H1 (cell line): ENCODE measurements at regions not wholly inside any gene's neighbourhood (a gene's known extent, or its start where the extent isn't known, plus 50 kb on each side); places are given as distances from the start of the nearest gene placed in this dataset.

Experiments used
- CBX5 ChIP-seq: fragments of 300-800, 300-1000 bp; sonication (generic); IDR thresholded peaks from 2 replicates; pipeline ENCODE4 v1.7.1; 2016; ENCODE audit warnings: antibody characterized with exemption, low read length, low read depth
- GTF2F1 ChIP-seq: IDR thresholded peaks from 2 replicates; pipeline ENCODE4 v1.6.1; 2012; ENCODE audit warnings: low read depth, low read length, improper control_type of control experiment, borderline replicate concordance
- POLR2A ChIP-seq, 2 experiments: IDR thresholded peaks; 1 replicate in 1 of 2; 2 replicates in 1 of 2; pipeline ENCODE4 v1.6.1; 2011; ENCODE audit warnings: low read depth in 2 of 2, low read length in 2 of 2, mild to moderate bottlenecking in 2 of 2; ENCODE audit errors: control extremely low read depth in 1 of 2

DNA sequence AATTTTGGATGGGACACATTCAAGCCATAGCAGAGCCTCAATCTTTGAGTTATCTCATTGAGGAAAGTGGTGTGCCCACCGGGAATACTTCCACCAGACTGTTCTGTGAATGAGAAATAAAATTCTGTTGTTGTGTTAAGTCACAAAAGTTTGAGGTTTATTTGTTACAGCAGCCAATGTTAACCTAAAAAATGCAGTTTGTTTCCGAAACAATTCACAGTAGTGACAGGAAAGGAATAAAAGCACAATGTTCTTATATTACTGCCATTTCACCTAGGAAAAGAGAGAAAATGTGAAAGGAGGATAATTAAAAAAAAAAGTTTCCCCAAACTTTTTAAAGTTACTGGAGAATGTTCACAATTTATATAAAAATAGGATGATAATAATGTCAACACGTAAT is 344.6 kb downstream of the CD83 start (continued):
- no peak for TF ChIP-seq GTF2F1
- no peak for TF ChIP-seq POLR2A (IDR thresholded peaks at IDR 0.05; ENCODE audit: control extremely low read depth in 1 of 2, low read depth in 2 of 2, low read length in 2 of 2)
- no peak for TF ChIP-seq CBX5
